ENCODE measurements at regions not wholly inside any gene's neighbourhood (a gene's known extent, or its start where the extent isn't known, plus 50 kb on each side); places are given as distances from the start of the nearest gene placed in this dataset.
"Not testable (repeated sequence)": the region's sequence is repeated elsewhere in the genome, so short reads cannot be mapped to it uniquely, and the experiment has no call there.

GRCh38 chr5:162786234-162786633 is 651.2 kb upstream of the CCNG1 start:
- no peak for DNase-seq (ENCODE audit: low read depth, low spot score)

GRCh38 chr5:162796507-162796906 is 640.9 kb upstream of the CCNG1 start:
- no peak for DNase-seq (ENCODE audit: low read depth, low spot score)

- no peak for DNase-seq (ENCODE audit: low read depth, low spot score)
These were observed 637.1 kb upstream of the CCNG1 start for GRCh38 chr5:162800301-162800700.

- DNase-seq (ENCODE audit: low read depth, low spot score): no peak
These were observed 636.2 kb upstream of the CCNG1 start for GRCh38 chr5:162801235-162801634.

GRCh38 chr5:162806195-162806594 is 631.2 kb upstream of the CCNG1 start:
- no peak for DNase-seq (ENCODE audit: low read depth, low spot score)

- DNase-seq (ENCODE audit: low read depth, low spot score): no peak
These were observed 626.3 kb upstream of the CCNG1 start for GRCh38 chr5:162811071-162811470.

- DNase-seq (ENCODE audit: low read depth, low spot score): no peak
These were observed 620.6 kb upstream of the CCNG1 start for GRCh38 chr5:162816816-162817215.

GRCh38 chr5:162817364-162817763 is 620.0 kb upstream of the CCNG1 start:
- no peak for DNase-seq (ENCODE audit: low read depth, low spot score)

- DNase-seq (ENCODE audit: low read depth, low spot score): not testable (repeated sequence)
These were observed 615.7 kb upstream of the CCNG1 start for GRCh38 chr5:162821664-162822063.

GRCh38 chr5:162824360-162824759 is 613.0 kb upstream of the CCNG1 start:
- no peak for DNase-seq (ENCODE audit: low read depth, low spot score)

GRCh38 chr5:162837155-162837554 is 600.2 kb upstream of the CCNG1 start:
- no peak for DNase-seq (ENCODE audit: low read depth, low spot score)

- no peak for DNase-seq (ENCODE audit: low read depth, low spot score)
These were observed 594.7 kb upstream of the CCNG1 start for GRCh38 chr5:162842727-162843126.

- DNase-seq (ENCODE audit: low read depth, low spot score): no peak
These were observed 585.3 kb upstream of the CCNG1 start for GRCh38 chr5:162852134-162852533.

- no peak for DNase-seq (ENCODE audit: low read depth, low spot score)
These were observed 578.6 kb upstream of the CCNG1 start for GRCh38 chr5:162858770-162859169.

- no peak for DNase-seq (ENCODE audit: low read depth, low spot score)
These were observed 566.4 kb upstream of the CCNG1 start for GRCh38 chr5:162870966-162871365.

GRCh38 chr5:162882629-162883028 is 554.8 kb upstream of the CCNG1 start:
- no peak for DNase-seq (ENCODE audit: low read depth, low spot score)

GRCh38 chr5:162886717-162887116 is 550.7 kb upstream of the CCNG1 start:
- no peak for DNase-seq (ENCODE audit: low read depth, low spot score)

- no peak for DNase-seq (ENCODE audit: low read depth, low spot score)
These were observed 549.1 kb upstream of the CCNG1 start for GRCh38 chr5:162888268-162888667.

- DNase-seq (ENCODE audit: low read depth, low spot score): no peak
These were observed 525.5 kb upstream of the CCNG1 start for GRCh38 chr5:162911873-162912272.

- DNase-seq (ENCODE audit: low read depth, low spot score): no peak
These were observed 521.0 kb upstream of the CCNG1 start for GRCh38 chr5:162916368-162916767.

GRCh38 chr5:162929104-162929503 is 508.3 kb upstream of the CCNG1 start:
- DNase-seq (ENCODE audit: low read depth, low spot score): no peak

- no peak for DNase-seq (ENCODE audit: low read depth, low spot score)
These were observed 505.9 kb upstream of the CCNG1 start for GRCh38 chr5:162931501-162931900.

GRCh38 chr5:162939991-162940390 is 497.4 kb upstream of the CCNG1 start:
- no peak for DNase-seq (ENCODE audit: low read depth, low spot score)

- DNase-seq (ENCODE audit: low read depth, low spot score): no peak
These were observed 488.7 kb upstream of the CCNG1 start for GRCh38 chr5:162948677-162949076.

GRCh38 chr5:162956570-162956969 is 480.8 kb upstream of the CCNG1 start:
- no peak for DNase-seq (ENCODE audit: low read depth, low spot score)
